Loucy (cell line): ENCODE measurements at regions not wholly inside any gene's neighbourhood (a gene's known extent, or its start where the extent isn't known, plus 50 kb on each side); places are given as distances from the start of the nearest gene placed in this dataset.

Experiments used
- EZH2phosphoT487 ChIP-seq: fragments of 200-600 bp; IDR thresholded peaks from 2 replicates; pipeline ENCODE4 v1.6.1; 2018; ENCODE audit warnings: antibody characterized with exemption, mild to moderate bottlenecking, moderate library complexity, borderline replicate concordance
- TF ChIP-seq, protein P1 (sequence below): fragments of 200-600 bp; sonication (generic); conservative IDR thresholded peaks from 2 replicates; pipeline ENCODE4 v1.5.1; 2014; ENCODE audit warnings: mild to moderate bottlenecking, antibody characterized with exemption, low read length

DNA sequence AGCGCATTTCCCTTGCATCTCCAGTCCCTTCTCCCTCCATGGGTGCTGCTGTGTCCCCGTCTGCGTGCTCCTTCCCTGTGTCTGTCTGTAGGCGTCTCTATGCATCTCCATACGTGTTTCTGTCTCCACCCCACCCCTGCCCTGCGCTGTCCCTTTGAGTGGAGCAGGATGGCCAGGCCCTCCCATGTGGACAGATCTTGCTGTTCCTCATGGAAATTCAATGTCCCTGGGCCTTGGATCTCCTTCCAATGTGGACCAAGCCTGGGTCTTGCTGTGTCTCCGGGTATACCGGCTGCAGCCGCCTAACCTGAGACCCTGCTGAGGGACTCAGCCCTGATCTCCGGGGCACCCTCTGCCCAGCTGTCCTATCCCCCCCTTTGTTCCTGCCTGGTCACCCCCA, 172.7 kb downstream of the BMP7 start:
- TF ChIP-seq, protein P1, sequence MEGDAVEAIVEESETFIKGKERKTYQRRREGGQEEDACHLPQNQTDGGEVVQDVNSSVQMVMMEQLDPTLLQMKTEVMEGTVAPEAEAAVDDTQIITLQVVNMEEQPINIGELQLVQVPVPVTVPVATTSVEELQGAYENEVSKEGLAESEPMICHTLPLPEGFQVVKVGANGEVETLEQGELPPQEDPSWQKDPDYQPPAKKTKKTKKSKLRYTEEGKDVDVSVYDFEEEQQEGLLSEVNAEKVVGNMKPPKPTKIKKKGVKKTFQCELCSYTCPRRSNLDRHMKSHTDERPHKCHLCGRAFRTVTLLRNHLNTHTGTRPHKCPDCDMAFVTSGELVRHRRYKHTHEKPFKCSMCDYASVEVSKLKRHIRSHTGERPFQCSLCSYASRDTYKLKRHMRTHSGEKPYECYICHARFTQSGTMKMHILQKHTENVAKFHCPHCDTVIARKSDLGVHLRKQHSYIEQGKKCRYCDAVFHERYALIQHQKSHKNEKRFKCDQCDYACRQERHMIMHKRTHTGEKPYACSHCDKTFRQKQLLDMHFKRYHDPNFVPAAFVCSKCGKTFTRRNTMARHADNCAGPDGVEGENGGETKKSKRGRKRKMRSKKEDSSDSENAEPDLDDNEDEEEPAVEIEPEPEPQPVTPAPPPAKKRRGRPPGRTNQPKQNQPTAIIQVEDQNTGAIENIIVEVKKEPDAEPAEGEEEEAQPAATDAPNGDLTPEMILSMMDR, result no peak
- no peak for TF ChIP-seq EZH2phosphoT487
